Esophagus muscularis mucosa (tissue), 4 donors: ENCODE measurements at regions not wholly inside any gene's neighbourhood (a gene's known extent, or its start where the extent isn't known, plus 50 kb on each side); places are given as distances from the start of the nearest gene placed in this dataset.
"Not testable (repeated sequence)": the region's sequence is repeated elsewhere in the genome, so short reads cannot be mapped to it uniquely, and the experiment has no call there.

Source experiments
- DNase-seq: peaks from one replicate; pipeline ENCODE4 v3.0.0-alpha.2; 2017; ENCODE audit errors: extremely low spot score
- H3K27ac ChIP-seq, 4 donors: fragments of 200-600 bp; sonication (generic); replicated peaks in 1 of 4; 1 replicate in 3 of 4; 2 replicates in 1 of 4; pipeline ENCODE4 v1.5.1; 2016 to 2019; ENCODE audit warnings: mild to moderate bottlenecking in 1 of 4
- H3K27me3 ChIP-seq, 4 donors: fragments of 200-600 bp; sonication (generic); one replicate each; pipeline versions ENCODE4 v1.5.1 to v1.6.0; 2016 to 2019
- H3K36me3 ChIP-seq, 4 donors: fragments of 200-600 bp; sonication (generic); one replicate each; pipeline ENCODE4 v1.5.1; 2016 to 2019
- H3K4me1 ChIP-seq, 4 donors: fragments of 200-600 bp; sonication (generic); one replicate each; pipeline ENCODE4 v1.5.1; 2016 to 2019
- H3K4me3 ChIP-seq, 4 donors: fragments of 200-600 bp; sonication (generic); 1 replicate in 2 of 4; 2 replicates in 2 of 4; pipeline ENCODE4 v1.5.1; 2016 to 2019; ENCODE audit warnings: mild to moderate bottlenecking in 4 of 4, moderate library complexity in 1 of 4
- H3K9me3 ChIP-seq, 4 donors: fragments of 200-600 bp; sonication (generic); 1 replicate in 3 of 4; 2 replicates in 1 of 4; pipeline ENCODE4 v1.5.1; 2016 to 2019
- CTCF ChIP-seq, 3 experiments: fragments of 200-600 bp in 2 of 3; fragments of 450-650 bp in 1 of 3; sonication (generic) in 2 of 3; IDR thresholded peaks; one replicate each; pipeline ENCODE4 v1.5.1; 2017 to 2019; ENCODE audit warnings: antibody characterized with exemption in 3 of 3, mild to moderate bottlenecking in 2 of 3, moderate library complexity in 1 of 3
- EP300 ChIP-seq: sonication (generic); formaldehyde crosslinking; IDR thresholded peaks from one replicate; pipeline ENCODE4 v1.6.1; 2017; ENCODE audit warnings: antibody characterized with exemption
- POLR2A ChIP-seq: fragments of 450-650 bp; IDR thresholded peaks from one replicate; pipeline ENCODE4 v1.6.1; 2017; ENCODE audit warnings: antibody characterized with exemption, moderate library complexity, mild to moderate bottlenecking, low read depth
- POLR2AphosphoS5 ChIP-seq, 2 donors: sonication (generic); formaldehyde crosslinking; IDR thresholded peaks; one replicate each; pipeline ENCODE4 v1.6.1; 2017; ENCODE audit warnings: antibody characterized with exemption in 2 of 2
- WGBS: methylation state at CpG from one replicate; pipeline ENCODE4 v1.1.5; 2018; 5-methylcytosine and 5-hydroxymethylcytosine counted together
- intact Hi-C: fragments of 100-400 bp; cut with DNase I; formaldehyde crosslinking; loops from one replicate; pipeline ENCODE4 v1.15.1; 2023

GRCh38 chr12:42021469-42021868, 123.2 kb downstream of the GXYLT1 start:
- H3K4me3 ChIP-seq, result no peak overlapping the region
- no peaks in the 10 kb centered on the region for H3K9me3 ChIP-seq
- intact Hi-C loops, result loop anchor here (5.0 kb wide), 1 partner anchor 1079 kb away; no protein-coding TSS in a partner anchor
- 77% methylated on average over 4 of the region's 4 CpGs for WGBS
- H3K36me3 ChIP-seq, result no peaks in the 10 kb centered on the region
- no peak for DNase-seq
- TF ChIP-seq EP300 (no peak), POLR2AphosphoS5 (IDR thresholded peaks at IDR 0.05) (no peak), POLR2A (no peak), CTCF (IDR thresholded peaks at IDR 0.05) (no peak)
- H3K27me3 ChIP-seq, result no peaks in the 10 kb centered on the region
- no peak overlapping the region for H3K27ac ChIP-seq
- H3K4me1 ChIP-seq, result peaks cover 7 to 12% (median 10%) of the 10 kb centered on the region in 4 donors

- no peak for DNase-seq
- intact Hi-C loops, result loop anchor here (5.0 kb wide), 1 partner anchor 1078 kb away; no protein-coding TSS in a partner anchor
Observed at GRCh38 chr12:42020226-42020625, 124.4 kb downstream of the GXYLT1 start.

GRCh38 chr12:42019746-42020145, 124.9 kb downstream of the GXYLT1 start:
- H3K4me1 ChIP-seq, result peaks cover 7 to 12% (median 10%) of the 10 kb centered on the region in 4 donors
- 80% methylated on average over 3 of the region's 3 CpGs for WGBS
- intact Hi-C loops, result loop anchor here (5.0 kb wide), 1 partner anchor 1077 kb away; no protein-coding TSS in a partner anchor
- TF ChIP-seq POLR2AphosphoS5 (IDR thresholded peaks at IDR 0.05) (no peak), POLR2A (no peak), EP300 (no peak), CTCF (IDR thresholded peaks at IDR 0.05) (no peak)
- no peak overlapping the region for H3K27ac ChIP-seq
- no peak overlapping the region for H3K4me3 ChIP-seq
- no peaks in the 10 kb centered on the region for H3K9me3 ChIP-seq
- H3K27me3 ChIP-seq, result no peaks in the 10 kb centered on the region
- DNase-seq, result no peak
- H3K36me3 ChIP-seq, result no peaks in the 10 kb centered on the region

More at GRCh38 chr12:42020226-42020625, 124.4 kb downstream of the GXYLT1 start:
- Histone ChIP-seq H3K27me3 (no peaks in the 10 kb centered on the region), H3K4me3 (no peak overlapping the region), H3K27ac (no peak overlapping the region), H3K9me3 (no peaks in the 10 kb centered on the region), H3K36me3 (no peaks in the 10 kb centered on the region), H3K4me1 (peaks cover 7 to 12% (median 10%) of the 10 kb centered on the region in 4 donors)
- TF ChIP-seq EP300 (no peak), POLR2A (no peak), CTCF (IDR thresholded peaks at IDR 0.05) (no peak), POLR2AphosphoS5 (IDR thresholded peaks at IDR 0.05) (no peak)
- WGBS, result 98% methylated on average over 4 of the region's 4 CpGs

DNA sequence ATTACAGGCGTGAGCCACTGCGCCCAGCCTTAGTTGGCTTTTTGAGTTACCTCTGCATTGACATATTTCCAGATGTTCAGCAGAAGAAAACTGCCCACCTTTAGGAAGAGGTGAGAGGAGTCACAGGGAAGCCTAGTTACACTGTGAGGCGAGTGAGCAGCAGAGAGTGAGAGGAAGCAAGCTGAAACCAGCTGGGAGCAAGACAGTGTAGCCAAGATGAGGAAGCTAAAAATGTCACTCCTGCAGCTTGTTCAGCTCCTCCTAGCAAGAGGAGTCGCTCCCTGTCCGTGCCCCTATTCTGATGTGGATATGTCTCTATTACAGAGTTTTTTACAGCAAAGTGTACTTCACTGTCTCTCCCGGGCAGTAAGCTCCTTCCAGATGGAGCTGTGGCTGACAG, 127.6 kb downstream of the GXYLT1 start:
- 76% methylated on average over 6 of the region's 6 CpGs for WGBS
- DNase-seq, result no peak
- H3K36me3 ChIP-seq, result no peaks in the 10 kb centered on the region
- no peak overlapping the region for H3K27ac ChIP-seq
- H3K27me3 ChIP-seq, result no peaks in the 10 kb centered on the region
- H3K4me1 ChIP-seq, result peaks cover 0 to 4% (median 1%) of the 10 kb centered on the region in 4 donors
- intact Hi-C loops, result no loop called here
- H3K9me3 ChIP-seq, result no peaks in the 10 kb centered on the region
- no peak overlapping the region for H3K4me3 ChIP-seq
- TF ChIP-seq CTCF (IDR thresholded peaks at IDR 0.05) (no peak), EP300 (no peak), POLR2A (no peak), POLR2AphosphoS5 (IDR thresholded peaks at IDR 0.05) (no peak)

DNA sequence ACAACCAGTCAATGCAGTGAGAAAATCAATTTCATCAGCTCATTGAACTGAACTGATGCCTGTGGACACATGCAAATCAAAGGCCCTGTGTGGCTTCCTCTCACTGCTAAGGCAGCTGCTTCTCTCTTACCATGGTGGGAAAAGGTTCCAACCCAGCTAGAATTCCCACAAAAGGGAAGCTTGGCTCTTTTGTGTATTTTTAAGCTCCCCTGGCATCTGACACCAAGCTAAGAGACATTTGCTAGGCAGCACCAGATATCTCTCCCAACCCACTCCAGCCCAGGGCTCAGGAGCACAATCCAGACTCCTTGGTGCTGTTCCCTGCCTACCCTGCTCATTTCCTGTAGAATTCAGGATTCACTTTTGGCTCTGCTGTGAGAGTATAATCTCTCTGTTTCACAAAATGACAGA, 129.6 kb downstream of the GXYLT1 start:
- Histone ChIP-seq H3K9me3 (no peaks in the 10 kb centered on the region), H3K27ac (no peak overlapping the region), H3K4me3 (no peak overlapping the region), H3K27me3 (no peaks in the 10 kb centered on the region), H3K36me3 (no peaks in the 10 kb centered on the region), H3K4me1 (no peaks in the 10 kb centered on the region)
- intact Hi-C loops, result no loop called here
- TF ChIP-seq EP300, result no peak
- DNase-seq, result no peak

DNA sequence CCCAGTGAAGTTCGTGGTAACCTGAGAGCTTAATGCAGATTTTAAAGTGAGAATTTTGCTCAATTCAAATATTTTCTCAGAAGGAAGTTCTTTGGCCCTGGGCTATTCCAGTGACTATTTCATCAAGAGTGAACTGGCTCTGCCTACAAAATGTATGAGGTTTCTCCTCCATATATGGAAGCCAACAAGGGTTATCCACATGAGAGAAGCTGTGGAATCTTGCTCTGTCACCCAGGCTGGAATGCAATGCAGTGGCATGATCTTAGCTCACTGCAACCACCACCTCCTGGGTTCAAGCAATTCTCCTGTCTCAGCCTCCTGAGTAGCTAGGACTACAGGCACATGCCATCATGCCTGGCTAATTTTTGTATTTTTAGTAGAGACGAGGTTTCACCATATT, 132.2 kb downstream of the GXYLT1 start:
- intact Hi-C loops, H3K9me3 ChIP-seq, H3K4me3 ChIP-seq, H3K27me3 ChIP-seq, H3K4me1 ChIP-seq, H3K36me3 ChIP-seq, DNase-seq, H3K27ac ChIP-seq: not testable (repeated sequence)
- WGBS, result 86% methylated on average over 2 of the region's 2 CpGs
